ENCODE measurements at regions not wholly inside any gene's neighbourhood (a gene's known extent, or its start where the extent isn't known, plus 50 kb on each side); places are given as distances from the start of the nearest gene placed in this dataset.

DNA sequence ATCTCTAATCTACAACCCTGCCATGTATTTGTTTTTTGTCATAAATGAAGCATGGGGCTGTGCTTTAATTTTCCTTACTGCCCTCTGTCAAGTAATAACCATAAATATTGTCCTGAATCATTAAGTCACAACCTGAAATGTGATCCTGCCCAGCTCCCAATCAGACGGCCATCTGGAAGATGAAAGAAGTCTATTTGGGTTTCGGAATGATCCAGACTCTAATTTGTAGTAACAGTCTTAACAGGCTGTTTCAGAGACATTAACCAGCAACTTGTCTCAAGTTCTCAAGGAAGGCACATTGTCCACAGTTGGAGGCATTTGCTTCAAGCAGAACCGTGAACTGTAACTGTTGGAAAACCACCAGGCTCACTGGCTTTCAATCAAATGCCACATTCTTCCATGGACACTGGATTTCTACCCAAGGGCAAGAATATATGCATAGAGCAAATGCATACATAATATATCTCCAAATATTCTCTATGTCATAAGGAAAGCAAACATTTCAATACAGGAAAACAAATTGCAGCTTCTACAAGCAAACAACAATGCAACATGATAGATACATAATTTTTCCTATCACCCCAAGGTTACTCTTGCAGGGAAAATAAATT, 405.2 kb upstream of the NPVF start:
- DNase-seq (no peak), ATAC-seq (no peak)
- intact Hi-C loops (cut with DNase I), result no loop called here

DNA sequence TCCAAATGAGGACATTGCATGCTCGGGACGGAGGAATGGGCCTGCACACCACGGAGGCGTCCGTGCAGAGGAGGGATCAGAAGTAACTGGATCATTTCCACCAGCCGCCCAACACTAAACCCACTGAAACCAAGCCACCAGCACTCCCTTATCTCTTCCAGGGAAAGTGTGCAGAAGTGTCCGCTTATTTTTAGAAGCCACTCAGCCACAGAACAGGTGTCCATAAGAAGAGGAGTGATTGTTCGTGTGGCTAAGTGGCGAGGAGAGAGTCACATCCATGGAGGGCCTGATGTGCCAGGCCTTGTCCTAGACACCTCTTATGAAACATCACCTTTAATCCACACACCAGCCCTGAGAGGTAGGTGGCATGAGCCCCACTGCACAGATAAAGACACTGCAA, 407.9 kb upstream of the NPVF start:
- intact Hi-C loops (cut with DNase I), result no loop called here
- ATAC-seq, result peak; percentile 47 to 78

GRCh38 chr7:25636871-25637283, 408.6 kb upstream of the NPVF start:
- ATAC-seq (peak; percentile 62 to 63), DNase-seq (peak; percentile 38)
- intact Hi-C loops (cut with DNase I), result no loop called here

More for the DNA sequence above, 407.9 kb upstream of the NPVF start:
- DNase-seq, result no peak

GRCh38 chr7:25638068-25638467, 409.8 kb upstream of the NPVF start:
- intact Hi-C loops (cut with DNase I), result no loop called here
- DNase-seq (no peak), ATAC-seq (no peak)

DNA sequence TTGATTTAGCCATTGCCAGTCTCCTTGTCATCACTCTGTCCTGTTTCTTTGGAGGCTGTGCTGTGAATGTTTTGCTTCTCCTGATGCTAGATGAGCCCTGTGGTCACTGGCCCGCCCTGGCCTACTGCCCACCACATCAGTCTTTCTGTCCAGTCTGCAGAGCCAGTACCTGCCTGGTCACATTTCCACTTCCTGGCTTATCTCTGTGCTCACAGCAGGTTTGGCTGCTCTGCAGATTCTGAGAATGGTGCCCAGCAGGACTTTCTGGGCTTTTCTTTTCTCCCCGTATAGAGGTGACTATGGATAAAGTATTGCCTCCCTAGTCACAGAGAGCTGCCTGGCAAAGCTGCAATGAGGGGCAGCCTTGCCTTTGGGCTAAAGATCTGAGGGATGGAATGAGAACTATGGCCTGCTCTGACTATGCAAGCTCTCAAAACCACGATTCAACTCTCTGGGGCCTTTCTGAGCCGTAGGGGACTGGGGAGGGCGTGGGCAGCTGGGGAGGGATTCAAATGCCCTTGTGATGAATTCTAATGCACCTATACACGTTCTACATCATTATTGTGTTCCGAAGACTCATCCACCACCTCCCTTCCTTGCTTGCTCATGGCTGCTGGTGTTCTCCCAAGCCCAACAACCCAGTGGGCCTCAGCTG, 410.4 kb upstream of the NPVF start:
- DNase-seq, result no peak
- intact Hi-C loops (cut with DNase I), result no loop called here
- no peak for ATAC-seq

- intact Hi-C loops (cut with DNase I), result no loop called here
- no peak for ATAC-seq
Measured at GRCh38 chr7:25642849-25643248, 414.6 kb upstream of the NPVF start.

GRCh38 chr7:25643286-25643685, 415.0 kb upstream of the NPVF start:
- intact Hi-C loops (cut with DNase I), result no loop called here
- no peak for DNase-seq
- ATAC-seq, result no peak

More at GRCh38 chr7:25642849-25643248, 414.6 kb upstream of the NPVF start:
- DNase-seq, result no peak

DNA sequence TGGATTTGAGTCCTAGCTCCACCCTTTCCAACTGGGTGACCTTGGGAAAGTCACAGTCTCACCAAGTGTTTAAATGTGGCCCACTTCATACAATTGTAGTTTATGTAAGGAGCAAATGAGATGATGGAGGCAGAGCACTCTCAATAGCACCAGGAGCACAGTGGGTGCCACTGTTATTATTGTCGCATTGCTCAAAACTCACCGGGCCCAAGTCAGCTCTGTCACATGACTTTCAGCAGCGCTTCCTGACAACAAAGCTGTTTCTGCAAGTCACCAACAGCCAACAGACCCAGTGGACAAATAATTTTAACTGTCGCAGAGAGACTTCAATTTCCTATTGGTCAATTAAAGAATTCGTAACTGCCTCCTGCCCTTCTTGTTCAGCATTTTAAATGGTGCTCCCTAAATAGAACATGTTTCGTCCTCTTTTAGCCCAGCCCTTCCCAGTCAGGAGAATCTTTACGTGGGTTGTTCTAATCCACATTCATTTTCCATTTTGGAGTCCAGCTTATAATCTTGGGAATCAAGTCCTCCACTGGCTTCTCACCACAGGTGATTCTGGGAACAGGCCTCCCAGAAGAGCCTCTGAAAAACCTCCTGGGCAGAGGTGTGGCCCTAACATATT, 415.6 kb upstream of the NPVF start:
- ATAC-seq, result no peak
- intact Hi-C loops (cut with DNase I), result no loop called here

GRCh38 chr7:25646726-25647413, 418.6 kb upstream of the NPVF start:
- ATAC-seq (no peak), DNase-seq (no peak)
- intact Hi-C loops (cut with DNase I), result no loop called here

More for the DNA sequence above, 415.6 kb upstream of the NPVF start:
- DNase-seq, result no peak

DNA sequence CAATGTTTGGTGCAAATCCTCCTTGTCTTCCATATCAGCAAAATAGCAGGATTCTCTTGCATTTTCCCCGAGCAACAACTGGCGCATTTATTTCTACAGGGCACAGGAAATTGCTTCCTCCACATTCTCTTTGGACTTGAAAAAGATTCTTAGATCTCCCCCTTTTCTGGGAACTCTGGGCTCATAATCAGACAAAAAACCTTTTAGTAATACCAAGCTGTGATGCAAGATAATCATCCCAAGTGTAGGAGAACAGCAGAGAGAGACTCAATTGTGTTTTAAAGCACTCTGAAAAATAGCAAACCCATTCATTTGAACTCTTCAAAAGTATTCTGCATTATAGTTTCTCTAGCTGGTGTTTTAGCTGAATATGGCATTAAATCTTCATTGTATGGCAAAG, 419.6 kb upstream of the NPVF start:
- no peak for DNase-seq
- intact Hi-C loops (cut with DNase I), result no loop called here
- no peak for ATAC-seq

DNA sequence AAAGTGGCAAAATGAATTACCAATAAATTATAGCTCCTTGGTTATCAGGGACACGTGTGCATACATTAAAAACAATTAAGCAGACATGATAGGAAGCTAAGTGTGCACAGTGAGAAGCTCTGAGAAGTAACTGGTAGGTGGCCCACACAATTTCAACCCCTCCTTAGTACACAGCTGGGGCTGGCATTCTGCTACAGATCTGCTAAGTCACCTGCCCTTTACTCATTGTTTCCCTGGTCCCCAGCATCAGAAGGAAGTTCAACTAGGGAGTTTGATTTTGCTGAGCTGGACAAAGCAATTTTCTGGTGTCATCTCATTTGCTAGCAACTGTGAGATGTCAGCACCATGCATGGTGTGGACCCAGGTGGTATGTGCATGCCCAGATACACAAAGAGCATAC, 424.1 kb upstream of the NPVF start:
- ATAC-seq (no peak), DNase-seq (no peak)
- intact Hi-C loops (cut with DNase I), result no loop called here

- DNase-seq (no peak), ATAC-seq (no peak)
- intact Hi-C loops (cut with DNase I), result no loop called here
Measured at GRCh38 chr7:25653384-25653783, 425.1 kb upstream of the NPVF start.

- DNase-seq (no peak), ATAC-seq (no peak)
- intact Hi-C loops (cut with DNase I), result no loop called here
Measured at GRCh38 chr7:25656071-25656470, 427.8 kb upstream of the NPVF start.

- intact Hi-C loops (cut with DNase I), result no loop called here
- no peak for DNase-seq
- peak; percentile 22 to 73 for ATAC-seq
Measured at GRCh38 chr7:25656581-25657026, 428.3 kb upstream of the NPVF start.

DNA sequence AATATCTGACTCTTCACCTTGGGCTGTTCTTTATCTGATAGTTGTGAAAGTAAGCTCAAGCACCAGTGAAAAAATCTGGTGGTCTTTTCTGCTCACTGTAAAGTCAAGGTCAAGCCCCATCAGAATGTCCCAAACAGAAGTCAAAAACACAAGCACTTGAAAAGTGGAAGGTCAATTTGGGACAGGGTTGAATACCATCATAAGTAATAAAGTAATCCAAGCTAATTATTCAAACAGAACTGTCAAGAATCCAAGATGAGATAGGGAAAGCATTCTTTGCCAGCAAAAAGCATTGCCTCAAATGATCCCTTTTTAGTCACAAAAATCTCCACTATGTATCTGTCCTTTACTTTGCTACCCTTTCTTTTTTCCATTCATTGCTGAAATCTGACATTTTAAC, 430.1 kb upstream of the NPVF start:
- ATAC-seq (no peak), DNase-seq (no peak)
- intact Hi-C loops (cut with DNase I), result no loop called here

DNA sequence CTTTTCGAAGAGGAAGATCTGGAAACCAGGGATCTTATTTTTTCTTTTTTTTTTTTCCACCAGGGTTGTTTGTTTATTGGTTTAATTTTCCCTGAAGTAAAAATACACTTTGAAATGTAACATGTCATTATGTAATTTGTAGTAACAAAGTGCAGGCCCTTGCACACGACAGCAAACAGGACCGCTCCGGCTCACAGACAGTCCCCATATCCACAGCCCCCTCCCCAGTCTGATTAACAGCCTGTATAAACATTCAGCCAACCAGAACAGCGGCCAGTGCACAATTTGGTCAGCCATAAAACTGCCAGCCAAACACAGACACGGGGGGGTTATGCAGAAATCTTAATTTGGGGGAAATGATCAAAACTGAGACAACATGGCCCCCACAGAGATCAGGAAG, 431.6 kb upstream of the NPVF start:
- intact Hi-C loops (cut with DNase I), result no loop called here
- DNase-seq (no peak), ATAC-seq (no peak)

DNA sequence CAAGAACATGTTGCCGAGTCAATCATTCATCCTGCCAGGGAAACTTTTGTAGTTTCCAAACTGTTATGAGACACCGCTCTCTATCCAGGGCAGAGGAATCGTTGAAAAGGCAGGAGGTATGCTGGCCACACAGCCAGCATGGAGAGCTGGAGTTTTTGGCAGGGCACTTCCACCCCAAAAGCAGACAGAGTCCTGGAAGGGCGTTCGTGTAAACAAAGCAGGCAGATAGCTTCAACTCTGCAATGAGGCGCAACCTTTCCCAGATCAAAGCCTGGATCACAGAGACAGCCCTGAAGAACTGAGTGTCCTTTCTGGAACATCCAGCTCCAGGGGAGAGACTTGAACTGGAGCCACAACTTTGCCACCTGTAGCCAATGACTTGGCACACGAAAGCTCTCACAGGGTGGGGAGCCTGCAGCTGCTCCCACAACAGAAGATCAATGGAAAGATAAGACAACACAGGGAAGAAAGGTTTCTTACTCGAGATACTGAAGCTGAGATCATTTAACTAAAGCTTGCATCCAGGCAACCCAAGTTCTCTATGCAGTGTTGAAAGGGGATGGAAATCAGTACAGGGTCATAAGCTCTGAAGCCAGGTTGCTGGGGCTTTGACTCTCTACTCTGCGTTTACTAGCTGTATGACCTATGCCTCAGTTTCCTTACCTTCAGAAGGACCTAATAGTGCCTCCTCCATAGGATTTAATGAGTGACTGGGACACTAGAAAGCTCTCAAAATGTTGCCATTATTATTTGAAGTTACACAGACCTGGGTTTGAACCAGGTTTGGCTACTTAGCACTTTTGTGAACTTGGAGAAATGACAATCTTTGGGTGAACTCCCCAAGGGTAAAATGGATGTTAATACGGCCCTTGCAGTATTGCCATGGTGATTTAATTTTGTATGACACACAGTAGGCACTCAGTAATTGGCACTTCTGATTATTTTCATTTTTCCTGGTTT, 434.8 kb upstream of the NPVF start:
- ATAC-seq (peak; percentile 36 to 64), DNase-seq (no peak)
- intact Hi-C loops (cut with DNase I), result no loop called here

DNA sequence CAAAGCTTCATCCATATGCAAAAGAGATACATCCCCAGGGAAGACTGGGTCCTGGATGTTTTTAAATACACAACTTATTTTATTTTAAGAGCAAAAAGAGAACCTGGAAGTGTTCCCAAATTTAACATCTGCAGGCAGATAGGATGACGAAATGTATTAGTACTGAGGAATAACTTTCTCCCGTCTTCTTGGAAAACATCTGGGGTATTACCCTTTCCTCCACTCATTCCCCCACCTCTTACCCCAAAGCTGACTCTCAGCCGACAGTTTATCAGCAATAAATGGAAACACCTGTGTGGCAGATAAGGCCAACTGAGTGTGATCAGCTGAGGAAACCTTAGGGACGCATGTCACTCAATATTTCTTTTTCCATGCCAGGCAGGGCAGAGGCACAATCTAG, 435.6 kb upstream of the NPVF start:
- ATAC-seq (peak; percentile 32 to 50), DNase-seq (no peak)
- intact Hi-C loops (cut with DNase I), result no loop called here

DNA sequence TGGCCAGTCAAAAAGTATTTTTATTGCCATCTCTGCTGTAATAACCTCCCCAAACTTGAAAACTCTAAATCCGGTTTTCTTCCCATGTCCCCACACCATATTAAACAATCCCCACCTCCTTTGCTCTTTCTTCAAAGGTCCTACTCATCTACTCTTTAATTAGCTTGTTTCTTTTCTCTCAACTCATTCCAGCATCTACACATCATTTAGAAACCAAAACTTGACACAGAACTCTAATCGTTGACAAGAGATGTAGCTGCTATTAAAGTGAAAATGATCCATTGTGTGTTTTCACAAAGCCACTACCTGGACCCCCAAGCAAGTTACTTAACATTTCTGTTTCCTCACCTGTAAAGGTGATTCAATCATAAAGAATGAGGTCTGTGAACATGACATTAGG, 436.3 kb upstream of the NPVF start:
- DNase-seq (no peak), ATAC-seq (no peak)
- intact Hi-C loops (cut with DNase I), result no loop called here

Measured in left cardiac atrium (tissue), 4 donors.